Stimulated activated CD8-positive, alpha-beta memory T cell treated with anti-CD3 and anti-CD28 coated beads, Interleukin-4, amount 100 ng/mL, for 4 hours (primary cell): ENCODE measurements at regions not wholly inside any gene's neighbourhood (a gene's known extent, or its start where the extent isn't known, plus 50 kb on each side); places are given as distances from the start of the nearest gene placed in this dataset.

Experiments
- DNase-seq, 2 donors: peaks; one replicate each; pipeline ENCODE4 v3.0.0-alpha.2; 2020; ENCODE audit warnings: low read depth in 2 of 2, low spot score in 1 of 2

DNA sequence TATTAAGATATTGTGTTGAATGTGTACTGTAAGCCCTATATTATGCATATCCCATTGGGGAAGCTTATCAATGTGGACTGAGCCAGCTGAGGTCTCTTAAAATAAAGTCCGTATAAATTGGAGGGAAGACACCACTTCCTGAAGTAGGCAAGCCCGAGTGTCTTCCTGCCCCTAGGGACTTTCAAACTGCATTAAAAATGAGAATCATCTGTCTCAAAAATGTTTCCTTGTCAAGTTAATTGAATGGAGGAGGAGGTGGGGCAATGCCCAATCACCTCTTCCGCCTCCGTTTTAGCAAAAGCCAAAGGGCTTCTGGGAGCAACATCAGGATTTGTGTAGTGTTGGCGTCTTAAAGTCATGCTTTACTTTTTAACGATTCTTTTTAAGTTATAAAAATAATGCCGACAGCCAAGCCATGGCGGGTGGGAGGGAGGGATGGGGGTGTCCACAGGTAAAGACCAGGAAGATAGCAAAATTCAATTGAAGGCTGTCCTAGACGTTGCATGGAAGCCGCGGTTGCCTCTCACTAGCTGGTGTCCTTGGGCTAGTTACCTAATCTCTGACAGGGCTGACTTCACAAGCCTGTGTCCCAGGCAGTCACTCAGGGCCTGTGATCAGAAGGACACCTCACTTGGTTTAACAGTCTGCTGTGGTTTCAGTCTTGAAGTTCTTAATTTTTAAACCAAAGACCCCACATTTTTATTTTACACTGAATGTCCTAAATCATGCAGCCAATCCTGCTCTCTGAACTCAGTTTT lies 524.9 kb upstream of the PROK2 start:
- no peak for DNase-seq

DNA sequence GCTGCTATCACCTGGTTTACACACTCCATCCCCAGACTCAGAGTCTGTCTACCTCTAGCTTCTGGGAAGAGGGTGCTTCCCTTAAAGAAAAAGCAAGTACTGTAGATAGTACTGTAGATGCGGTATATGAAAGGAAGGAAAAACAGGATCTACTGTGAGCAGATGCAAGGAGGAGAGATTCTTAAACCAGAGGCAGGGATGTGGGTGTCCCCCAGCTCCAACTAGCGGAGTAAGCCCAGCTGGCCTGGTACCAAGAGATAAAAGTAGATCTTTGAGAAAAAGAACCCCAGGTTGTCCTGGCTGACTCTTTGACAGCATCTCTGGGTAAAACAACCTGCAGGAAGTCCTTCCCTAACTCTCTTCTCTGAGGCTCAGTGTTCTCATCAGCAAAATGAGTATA lies 523.7 kb upstream of the PROK2 start:
- DNase-seq, result no peak

DNA sequence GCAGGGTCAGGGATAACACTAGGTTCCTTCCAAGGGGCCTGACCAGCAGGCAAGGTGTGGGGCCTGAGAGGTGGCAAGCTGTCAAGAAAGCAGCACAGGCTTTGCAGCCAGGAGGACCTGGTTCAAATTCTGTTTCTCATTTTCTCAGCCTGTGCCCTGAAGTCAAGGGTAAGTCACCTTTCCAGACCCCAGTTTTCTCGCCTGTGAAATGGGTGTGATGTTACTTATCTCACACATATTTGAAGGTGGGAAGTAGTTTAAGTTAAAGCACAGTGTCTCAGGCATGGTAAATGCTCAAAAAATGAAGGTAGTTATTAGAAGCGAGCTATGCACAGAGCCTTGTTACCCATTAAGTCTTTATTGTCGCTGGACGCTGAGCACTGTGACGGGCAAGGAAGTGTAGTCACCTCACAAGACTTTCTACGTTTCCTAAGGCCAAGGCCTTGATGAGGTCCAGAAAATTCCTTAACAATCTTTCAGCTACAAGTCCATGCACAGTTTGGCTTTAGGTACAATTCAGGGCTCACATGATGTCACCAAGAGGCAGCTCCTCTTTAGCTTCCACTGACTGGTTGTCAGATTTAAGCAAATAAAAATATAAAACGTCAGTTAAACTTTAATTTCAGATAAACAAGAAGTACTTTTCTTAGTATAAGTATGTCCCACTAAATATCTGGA lies 522.6 kb upstream of the PROK2 start:
- no peak for DNase-seq

DNA sequence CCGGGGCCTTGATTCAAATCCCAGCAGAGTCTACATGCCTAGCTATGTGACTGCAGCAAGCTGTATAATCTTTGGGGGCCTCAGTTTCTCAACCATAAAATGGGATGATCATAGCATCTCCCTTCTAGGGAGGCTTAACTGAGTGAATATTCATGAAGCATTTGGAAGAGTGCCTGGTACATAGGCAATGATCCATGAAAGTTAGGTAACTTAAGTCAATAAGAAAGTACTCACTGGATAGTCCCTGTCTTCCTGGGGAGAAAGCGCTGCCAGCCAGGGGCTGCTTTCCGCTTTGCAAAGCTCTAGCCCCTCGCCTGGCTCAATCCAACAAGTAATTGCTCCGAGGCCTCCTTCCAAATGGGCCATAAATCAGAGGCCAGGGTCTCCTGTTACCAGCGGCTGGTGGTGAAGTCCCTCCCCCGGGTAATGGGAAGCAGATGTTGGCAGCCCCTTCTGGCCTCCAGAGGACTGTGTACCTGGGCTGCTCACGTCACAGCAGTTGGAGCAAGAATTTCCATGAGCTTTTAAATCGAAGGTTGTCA lies 521.9 kb upstream of the PROK2 start:
- no peak for DNase-seq

DNA sequence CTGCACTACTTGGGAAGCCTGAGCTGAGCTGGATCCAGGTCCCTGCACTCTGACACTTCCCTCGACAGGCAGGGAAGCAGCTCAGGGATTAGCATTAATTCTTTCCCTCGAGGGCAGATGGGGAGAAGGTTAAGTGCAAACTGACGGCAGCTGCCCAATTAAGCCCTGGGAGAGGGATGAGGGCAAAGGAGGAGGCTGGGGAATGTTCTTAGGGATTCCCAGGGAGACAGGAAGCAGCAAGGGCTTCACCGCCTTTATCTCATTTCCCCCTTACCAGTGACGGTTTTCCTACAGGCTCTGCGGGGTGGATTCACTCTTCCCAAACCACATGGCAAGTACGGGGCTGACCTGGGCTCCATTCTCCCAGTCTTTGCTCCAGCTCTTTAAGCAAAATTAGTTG lies 519.0 kb upstream of the PROK2 start:
- DNase-seq, result no peak

DNA sequence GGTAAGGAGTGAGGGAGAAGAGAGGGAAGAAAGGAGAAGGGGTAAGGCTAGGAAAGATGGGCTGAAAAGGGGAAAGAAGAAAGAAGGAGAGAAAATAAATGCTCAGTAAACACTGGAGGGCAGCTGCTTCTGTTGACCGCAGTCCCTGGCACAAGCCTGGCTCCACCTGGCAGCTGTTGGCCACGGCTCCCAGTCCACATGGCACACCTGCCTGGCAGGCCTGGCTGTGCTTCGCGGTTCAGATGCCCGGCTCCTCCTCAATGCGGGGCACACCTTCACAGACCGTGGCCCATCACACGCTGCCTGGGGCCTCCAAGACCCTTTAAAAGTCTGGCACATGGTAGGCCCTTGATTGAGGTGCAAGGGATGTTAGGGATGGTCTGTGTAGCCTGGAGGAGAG lies 516.8 kb upstream of the PROK2 start:
- DNase-seq, result no peak

DNA sequence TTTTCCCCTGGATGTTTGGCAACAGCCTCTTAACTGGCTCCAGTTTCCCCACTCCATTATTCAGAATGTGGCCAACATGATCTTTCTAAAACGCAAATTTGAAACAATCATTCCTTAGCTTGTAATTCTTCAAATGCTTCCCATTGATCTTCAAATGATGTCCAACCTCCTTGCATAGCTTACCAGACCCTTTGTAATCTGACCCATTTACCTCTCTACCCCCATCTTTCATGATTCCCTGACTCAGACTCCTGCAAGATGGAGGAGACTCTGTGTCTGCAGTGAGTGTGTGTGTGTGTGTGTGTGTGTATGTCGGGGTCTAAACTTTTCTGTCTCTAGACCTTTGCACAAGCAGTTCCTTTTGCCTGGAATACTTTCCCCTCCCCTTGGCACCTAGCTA lies 515.7 kb upstream of the PROK2 start:
- DNase-seq, result no peak

DNA sequence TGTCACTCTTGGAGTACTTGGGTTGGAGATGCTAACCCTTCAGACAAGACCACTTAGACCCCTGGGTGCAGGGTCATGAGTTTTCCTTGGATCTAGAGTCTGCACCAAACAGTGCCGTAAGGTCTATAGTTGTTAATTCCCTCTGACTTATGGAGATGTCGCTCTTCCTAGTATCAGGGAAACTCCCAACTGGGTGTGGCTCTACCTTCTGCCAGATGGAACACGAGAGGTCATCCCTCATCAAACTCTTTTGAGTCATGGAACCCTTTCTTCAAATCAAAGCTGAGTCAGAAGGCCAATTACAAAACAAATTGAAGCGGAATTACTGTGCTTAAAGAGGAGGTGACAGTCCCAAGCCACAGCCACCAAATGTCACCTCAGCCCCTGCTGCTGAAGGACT lies 514.9 kb upstream of the PROK2 start:
- DNase-seq, result no peak

DNA sequence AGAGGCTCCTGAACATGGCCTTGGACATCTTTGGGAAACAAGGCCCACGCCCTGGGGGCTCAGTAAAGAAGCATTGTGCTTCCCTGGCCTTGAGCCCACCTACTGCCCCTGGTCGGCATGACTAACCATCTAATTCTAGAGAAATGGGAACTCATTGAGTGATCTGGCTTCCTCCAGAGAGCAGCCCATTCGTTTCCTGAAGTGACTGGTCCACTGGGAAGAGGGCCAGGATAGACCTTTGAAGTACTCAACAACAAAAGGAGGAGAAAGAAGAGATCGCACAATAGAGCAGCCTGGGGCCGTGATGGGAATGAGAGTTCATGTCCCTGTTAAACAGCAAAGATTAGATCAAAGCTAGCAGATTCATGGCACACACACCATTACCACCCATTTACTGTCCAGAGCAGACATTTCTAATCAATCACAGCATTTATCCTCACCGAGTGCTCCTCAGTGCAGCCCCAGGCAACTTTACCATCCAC lies 514.4 kb upstream of the PROK2 start:
- DNase-seq, result no peak

DNA sequence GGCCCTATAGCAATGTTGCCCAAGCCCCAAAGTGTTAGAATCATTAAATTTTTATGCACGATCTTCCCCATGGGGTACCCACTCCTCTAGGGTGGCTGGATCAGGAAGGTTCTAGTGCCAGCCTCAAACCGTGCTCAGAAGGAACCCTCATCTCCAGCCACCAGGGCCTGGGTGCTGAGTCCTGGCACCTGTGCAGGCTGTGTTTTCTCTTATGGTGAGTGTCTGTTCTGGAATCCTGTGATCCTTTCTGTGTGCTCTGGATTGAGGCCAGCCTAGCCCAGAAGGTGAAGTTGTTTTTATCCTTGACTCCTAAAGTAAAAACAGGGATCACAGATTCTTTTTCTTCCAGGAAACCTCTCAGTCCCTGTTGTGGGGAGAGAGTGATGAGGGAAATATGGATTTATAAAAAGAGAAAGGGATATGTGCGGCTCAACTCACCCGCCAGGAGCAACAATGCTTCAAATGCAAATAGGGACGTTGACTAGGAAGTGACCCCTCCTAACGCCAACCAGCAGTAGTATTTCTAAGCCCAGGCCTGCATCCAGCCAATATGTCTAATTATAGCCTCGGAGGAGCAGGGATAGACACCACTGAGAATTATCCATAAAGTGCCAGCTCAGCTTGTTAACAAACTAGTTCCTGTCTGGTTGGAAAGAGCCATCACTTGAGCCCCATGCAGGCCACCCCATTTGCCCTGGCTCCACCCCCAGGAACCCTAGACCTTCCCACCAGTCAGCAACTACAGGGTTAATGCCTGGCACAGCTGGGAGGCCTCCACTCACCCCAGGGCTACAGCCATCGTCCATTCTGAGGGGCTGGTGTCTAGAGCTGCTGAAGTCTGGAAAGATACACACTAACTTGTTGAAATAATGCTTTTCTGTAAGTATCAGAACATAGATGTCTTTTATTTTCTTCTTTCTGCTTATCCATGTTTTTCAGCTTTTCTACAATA lies 513.5 kb upstream of the PROK2 start:
- DNase-seq, result no peak

DNA sequence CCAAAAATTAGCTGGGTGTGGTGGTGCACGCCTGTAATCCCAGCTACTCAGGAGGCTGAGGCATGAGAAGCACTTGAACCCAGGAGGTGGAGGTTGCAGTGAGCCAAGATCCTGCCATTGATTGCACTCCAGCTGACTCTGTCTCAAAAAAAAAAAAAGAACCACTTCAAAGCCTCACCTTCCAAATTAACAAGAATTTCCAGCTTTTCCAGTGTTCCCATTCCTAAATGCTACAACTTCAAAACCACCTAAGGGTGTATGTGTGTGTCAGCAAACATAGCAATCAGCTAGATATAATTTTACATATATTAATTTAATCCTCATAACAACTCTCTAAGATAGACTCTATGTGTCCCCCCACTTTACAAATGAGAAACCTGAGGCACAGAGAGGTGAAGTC lies 512.5 kb upstream of the PROK2 start:
- no peak for DNase-seq

DNA sequence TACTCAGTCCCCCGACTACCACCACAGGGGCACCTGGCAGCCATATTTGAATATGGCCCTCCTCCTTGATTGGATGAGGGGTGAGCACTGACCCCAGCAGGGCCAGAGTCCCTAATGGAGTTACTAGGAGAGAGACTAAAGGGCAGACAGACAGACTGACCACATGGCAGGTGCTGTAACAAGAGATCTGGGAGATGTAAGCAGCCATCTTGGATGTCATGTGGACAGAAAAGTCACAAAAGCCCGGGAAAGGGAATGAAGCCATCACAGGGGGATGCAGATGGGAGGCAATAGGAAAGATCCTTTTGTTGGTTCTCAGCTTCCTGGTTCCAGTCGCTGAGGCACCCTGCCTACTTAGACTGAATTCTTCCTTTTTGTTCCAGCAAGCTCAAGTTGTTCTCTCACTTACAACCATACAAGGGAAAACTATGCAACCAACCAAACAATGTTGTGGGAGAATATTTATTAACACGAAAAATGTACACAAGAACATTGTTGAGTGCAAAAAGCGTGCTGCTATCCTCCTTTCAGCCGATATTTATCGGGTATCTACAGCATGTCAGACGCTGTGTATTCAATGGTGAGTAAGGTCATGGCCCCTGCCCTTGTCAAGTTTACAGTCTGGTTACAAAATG lies 511.6 kb upstream of the PROK2 start:
- no peak for DNase-seq

DNA sequence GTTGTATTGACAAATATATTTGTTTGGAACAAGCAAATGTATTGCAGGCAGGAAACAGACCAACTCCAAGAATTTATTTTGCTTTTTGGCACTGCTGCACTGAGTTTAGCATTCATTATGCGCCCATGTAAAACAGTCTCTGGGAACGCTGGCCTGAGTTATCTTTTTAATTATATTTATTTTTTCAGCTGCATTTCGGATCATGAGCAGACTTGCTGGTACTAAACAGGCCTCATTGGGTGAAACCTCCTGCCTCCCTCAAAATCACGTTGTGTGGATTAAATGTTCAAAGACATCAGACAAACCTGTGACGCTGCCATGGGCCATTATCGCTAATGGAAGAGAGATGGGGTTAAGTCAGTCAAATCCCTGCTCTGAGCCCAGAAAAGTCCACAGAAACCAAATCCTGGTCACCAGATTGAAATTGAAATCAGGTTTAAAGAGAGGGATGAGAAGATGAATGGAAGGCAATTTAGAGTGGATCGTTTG lies 511.1 kb upstream of the PROK2 start:
- no peak for DNase-seq

DNA sequence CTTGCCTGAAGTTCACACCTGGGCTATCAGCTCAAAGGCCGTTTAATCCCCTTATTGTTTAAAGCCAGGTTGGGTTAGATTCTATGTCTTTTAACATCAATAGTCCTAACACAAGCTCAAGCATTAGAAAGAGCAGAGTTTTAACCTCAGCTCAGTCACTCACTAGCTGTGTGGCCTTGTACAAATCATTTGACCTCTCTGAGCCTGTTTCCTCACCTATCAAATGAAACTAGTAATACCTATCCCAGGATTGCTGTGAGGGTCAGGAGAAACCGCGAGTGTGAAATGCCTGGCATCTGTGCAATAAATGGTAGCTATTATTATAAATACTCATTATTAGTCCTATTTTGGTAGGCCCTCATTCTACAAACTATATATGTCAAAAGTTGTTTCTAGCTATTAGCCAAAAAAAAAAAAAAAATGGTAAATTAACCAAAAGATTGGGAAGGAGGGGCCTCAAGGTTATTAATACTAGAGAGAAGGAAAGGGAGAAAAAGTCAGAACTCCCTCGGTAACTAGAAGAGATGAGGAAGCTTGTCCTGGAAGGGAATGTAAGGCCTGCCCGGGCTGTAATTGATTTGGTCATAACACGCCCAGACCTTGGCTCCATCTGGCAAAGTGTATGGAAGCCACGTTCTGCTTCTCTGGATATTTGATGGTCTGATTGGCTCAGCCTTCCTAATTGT lies 510.5 kb upstream of the PROK2 start:
- no peak for DNase-seq

DNA sequence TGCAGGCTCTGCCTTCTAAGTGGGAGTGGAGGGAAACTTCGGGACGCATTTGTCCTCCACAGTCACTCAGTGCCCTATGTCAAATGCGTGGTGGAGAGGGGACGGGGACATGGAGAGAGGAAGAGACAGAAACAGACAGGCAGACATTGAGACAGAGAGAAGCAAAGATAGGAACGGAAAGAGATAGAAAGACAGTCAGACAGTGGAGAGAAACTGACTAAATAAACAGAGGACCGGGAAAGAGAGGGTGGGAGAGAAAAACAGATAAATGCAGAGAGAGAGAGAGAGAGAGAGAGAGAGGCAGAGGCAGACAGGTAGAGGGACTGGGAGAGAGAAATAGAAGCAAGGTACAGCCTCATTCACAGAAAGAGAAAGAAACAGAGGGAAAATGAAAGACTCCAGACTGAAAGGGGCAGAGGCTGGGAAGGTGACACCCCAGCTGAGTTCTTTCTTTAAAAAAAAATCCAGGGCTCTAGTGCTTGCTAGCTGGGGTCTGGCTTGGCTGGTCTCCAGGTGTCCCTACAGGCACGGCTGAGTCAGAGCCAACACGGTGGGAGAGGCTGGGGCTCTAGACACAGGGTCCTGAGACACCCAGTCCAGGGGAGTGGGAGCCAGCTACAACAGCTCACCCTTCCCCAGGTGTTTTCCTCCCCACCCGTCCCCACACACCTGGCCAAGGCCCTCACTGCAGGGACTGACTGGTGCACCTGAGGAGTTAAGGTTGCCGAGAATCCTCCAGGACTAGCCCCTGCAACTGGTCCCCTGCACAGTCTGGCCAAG lies 506.1 kb upstream of the PROK2 start:
- DNase-seq, result no peak

DNA sequence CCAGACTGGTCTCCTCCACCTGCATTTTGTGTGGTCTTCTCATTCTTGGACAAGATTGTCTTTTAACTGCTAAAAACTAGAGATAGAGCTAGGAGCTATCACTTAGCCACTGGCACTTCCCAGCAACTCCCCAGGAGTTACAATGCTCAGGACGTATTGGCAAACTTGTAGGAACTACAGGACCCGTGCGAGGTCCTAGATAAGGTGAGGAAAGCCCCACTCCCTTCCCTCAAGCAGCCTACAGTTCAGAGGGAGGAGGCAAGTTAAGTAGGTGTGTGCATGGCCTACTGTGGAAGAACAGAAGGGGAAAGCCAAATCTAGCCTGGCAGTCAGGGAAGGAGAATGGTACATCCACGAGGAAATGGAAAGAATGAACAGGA lies 504.7 kb upstream of the PROK2 start:
- no peak for DNase-seq

DNA sequence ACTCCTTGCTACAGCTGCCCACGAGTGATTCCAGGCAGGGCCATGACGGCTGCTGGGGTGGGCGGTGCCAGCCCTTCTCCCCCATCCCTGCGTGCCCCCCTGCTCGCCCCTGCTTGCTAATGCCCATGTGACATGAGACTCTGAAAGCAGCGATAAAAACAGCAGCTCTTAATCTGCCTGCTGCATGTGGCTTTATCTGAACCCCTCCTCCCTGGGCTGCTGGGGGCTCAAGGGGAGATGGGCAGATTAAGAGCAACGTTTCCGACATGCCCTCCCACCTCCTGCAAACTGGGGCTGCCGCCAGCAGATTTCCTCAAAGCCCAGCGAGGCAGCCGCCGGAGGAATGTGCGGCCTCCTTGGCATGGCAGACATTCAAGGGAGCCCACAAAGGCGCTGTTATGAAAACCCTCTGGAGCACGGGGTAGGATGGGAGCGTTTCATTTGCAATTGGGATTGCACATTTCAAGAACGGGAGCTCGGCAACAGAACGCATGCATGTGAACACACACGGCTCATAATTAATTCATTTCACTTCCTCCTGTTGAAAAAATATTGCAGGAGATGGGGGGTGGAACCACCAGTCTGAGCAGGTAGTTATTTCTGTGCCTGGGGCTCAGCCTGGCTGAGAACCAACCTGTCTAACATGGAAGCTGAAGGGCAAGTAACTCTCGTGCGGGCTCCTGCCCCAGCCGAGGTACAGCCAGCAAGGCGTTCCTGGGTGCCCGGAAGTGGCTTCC lies 504.2 kb upstream of the PROK2 start:
- DNase-seq, result no peak

DNA sequence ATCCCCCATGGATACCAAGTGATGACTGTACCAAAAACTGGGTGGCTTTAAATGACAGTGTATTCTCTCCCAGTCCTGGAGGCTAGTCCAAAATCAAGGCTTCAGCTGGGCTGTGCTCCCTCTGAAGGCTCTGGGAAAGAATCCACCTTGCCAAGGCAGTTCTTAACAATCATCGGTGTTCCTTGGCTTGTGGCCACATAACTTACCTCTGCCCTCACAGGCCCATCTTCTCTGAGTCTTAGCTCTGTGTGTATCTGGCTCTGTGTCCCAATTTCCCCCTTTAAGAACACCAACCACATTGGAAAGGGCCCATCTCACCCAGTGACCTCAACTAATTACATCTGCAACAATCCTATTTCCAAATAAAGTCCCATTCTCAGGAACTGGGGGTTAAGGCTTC lies 503.0 kb upstream of the PROK2 start:
- no peak for DNase-seq

DNA sequence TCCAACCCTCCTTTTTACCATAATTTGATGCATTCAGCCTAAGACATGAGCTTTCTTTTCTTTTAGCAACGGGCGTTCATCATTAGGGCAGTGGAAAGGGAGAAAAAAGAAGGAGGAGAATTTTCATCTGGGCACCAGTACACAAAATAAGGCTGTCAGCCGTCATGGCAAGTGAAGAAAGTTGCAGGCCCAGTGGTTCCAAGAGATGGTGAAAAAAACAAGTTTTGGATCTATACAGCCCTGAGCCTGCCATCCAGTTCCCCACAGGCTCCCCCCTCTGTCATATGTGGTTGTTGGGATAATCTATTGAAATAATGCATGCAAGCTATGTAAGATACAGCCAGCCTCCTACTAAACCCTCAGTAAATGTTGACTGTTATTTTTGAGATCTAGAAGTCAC lies 500.6 kb upstream of the PROK2 start:
- no peak for DNase-seq
